GM23338 (cell line): ENCODE measurements at regions not wholly inside any gene's neighbourhood (a gene's known extent, or its start where the extent isn't known, plus 50 kb on each side); places are given as distances from the start of the nearest gene placed in this dataset.

Experiments
- ATAC-seq: fragments of 200-7000 bp; cut with Tn5 transposase; 3 replicates; pipeline ENCODE4 v1.9.1; 2020
- DNase-seq: peaks from one replicate; pipeline ENCODE4 v3.0.0-alpha.2; 2015; ENCODE audit warnings: low spot score
- H2AFZ ChIP-seq: fragments of 200-600 bp; sonication (generic); 2 replicates; pipeline ENCODE4 v1.8.0; 2016; ENCODE audit warnings: antibody characterized with exemption, mild to moderate bottlenecking, moderate library complexity
- H3F3A ChIP-seq: fragments of 200-600 bp; sonication (generic); replicated peaks from 2 replicates; pipeline ENCODE4 v1.8.0; 2017; ENCODE audit warnings: antibody characterized with exemption, mixed run types, low read depth
- H3K27ac ChIP-seq: fragments of 200-600 bp; sonication (generic); 2 replicates; pipeline ENCODE4 v1.6.1; 2016; ENCODE audit warnings: low read depth
- H3K27me3 ChIP-seq: fragments of 200-600 bp; sonication (generic); 2 replicates; pipeline ENCODE4 v1.8.0; 2016; ENCODE audit warnings: mild to moderate bottlenecking, mixed run types, moderate library complexity; ENCODE audit not compliant: insufficient read depth
- H3K36me3 ChIP-seq: fragments of 200-600 bp; sonication (generic); 2 replicates; pipeline ENCODE4 v1.8.0; 2016; ENCODE audit warnings: mild to moderate bottlenecking; ENCODE audit not compliant: insufficient read depth
- H3K4me1 ChIP-seq: fragments of 200-600 bp; sonication (generic); 2 replicates; pipeline ENCODE4 v1.8.0; 2016; ENCODE audit warnings: mild to moderate bottlenecking, moderate library complexity; ENCODE audit not compliant: insufficient read depth
- H3K4me2 ChIP-seq: fragments of 200-600 bp; sonication (generic); 2 replicates; pipeline ENCODE4 v1.7.1; 2017; ENCODE audit warnings: mixed run types
- H3K4me3 ChIP-seq: fragments of 200-600 bp; sonication (generic); 2 replicates; pipeline ENCODE4 v1.6.1; 2016; ENCODE audit warnings: mixed run types
- H3K79me2 ChIP-seq: fragments of 200-600 bp; sonication (generic); replicated peaks from 2 replicates; pipeline ENCODE4 v1.8.0; 2017; ENCODE audit warnings: mild to moderate bottlenecking; ENCODE audit not compliant: insufficient read depth
- H3K9me2 ChIP-seq: fragments of 200-600 bp; sonication (generic); 2 replicates; pipeline ENCODE4 v1.8.0; 2017; ENCODE audit not compliant: insufficient read depth
- H4K20me1 ChIP-seq: fragments of 200-600 bp; sonication (generic); replicated peaks from 2 replicates; pipeline ENCODE4 v1.8.0; 2017; ENCODE audit warnings: mild to moderate bottlenecking; ENCODE audit not compliant: insufficient read depth
- H3K27ac Mint-ChIP-seq: 2 replicates; pipeline ENCODE4 v1.8.0; 2020; ENCODE audit warnings: inconsistent platforms, mild to moderate bottlenecking, moderate library complexity, mixed read lengths
- H3K27me3 Mint-ChIP-seq: 3 replicates; pipeline ENCODE4 v1.8.0; 2022; ENCODE audit warnings: low read depth, mild to moderate bottlenecking, moderate library complexity, mixed read lengths, inconsistent platforms; ENCODE audit not compliant: insufficient read depth, poor library complexity
- H3K36me3 Mint-ChIP-seq: 3 replicates; pipeline ENCODE4 v1.8.0; 2021; ENCODE audit warnings: low read depth, mild to moderate bottlenecking, inconsistent platforms, moderate library complexity, mixed read lengths
- H3K4me1 Mint-ChIP-seq: 3 replicates; pipeline ENCODE4 v1.8.0; 2020; ENCODE audit warnings: mild to moderate bottlenecking, inconsistent platforms, mixed read lengths
- H3K4me3 Mint-ChIP-seq: 3 replicates; pipeline ENCODE4 v1.8.0; 2021; ENCODE audit warnings: moderate library complexity, mild to moderate bottlenecking, inconsistent platforms, mixed read lengths
- H3K9me3 Mint-ChIP-seq: 3 replicates; pipeline ENCODE4 v1.8.0; 2020; ENCODE audit warnings: moderate library complexity, mild to moderate bottlenecking, inconsistent platforms, mixed read lengths
- CREB1 ChIP-seq: fragments of 250-450 bp; sonication (Bioruptor Pico); IDR thresholded peaks from 2 replicates; pipeline ENCODE4 v1.5.0; 2020; ENCODE audit warnings: low read depth, mild to moderate bottlenecking, moderate library complexity
- CTCF ChIP-seq, 2 experiments: fragments of 200-600 bp in 1 of 2; sonication (generic) in 1 of 2; conservative IDR thresholded peaks; 2 replicates each; pipeline versions ENCODE4 v1.5.1 to v1.6.1; 2016 to 2017; ENCODE audit warnings: antibody characterized with exemption in 2 of 2, low read depth in 2 of 2, mild to moderate bottlenecking in 2 of 2, moderate library complexity in 1 of 2
- ETS1 ChIP-seq: IDR thresholded peaks from 2 replicates; pipeline ENCODE4 v1.6.1; 2016; ENCODE audit warnings: antibody characterized with exemption
- EZH2 ChIP-seq: fragments of 200-600 bp; sonication (generic); IDR thresholded peaks from one replicate; pipeline ENCODE4 v1.8.0; 2017; ENCODE audit warnings: antibody characterized with exemption, mild to moderate bottlenecking, low read depth; ENCODE audit not compliant: unreplicated experiment
- EZH2phosphoT487 ChIP-seq: fragments of 200-600 bp; sonication (generic); IDR thresholded peaks from one replicate; pipeline ENCODE4 v1.8.1; 2018; ENCODE audit warnings: antibody characterized with exemption; ENCODE audit not compliant: unreplicated experiment
- JUNB ChIP-seq: IDR thresholded peaks from one replicate; pipeline ENCODE4 v1.6.1; 2016; ENCODE audit warnings: antibody characterized with exemption; ENCODE audit not compliant: unreplicated experiment
- NANOG ChIP-seq: IDR thresholded peaks from 2 replicates; pipeline ENCODE4 v1.6.1; 2016; ENCODE audit warnings: antibody characterized with exemption, borderline replicate concordance
- REST ChIP-seq: IDR thresholded peaks from one replicate; pipeline ENCODE4 v1.6.1; 2018; ENCODE audit warnings: antibody characterized with exemption; ENCODE audit not compliant: unreplicated experiment
- STAT1 ChIP-seq: IDR thresholded peaks from one replicate; pipeline ENCODE4 v1.6.1; 2016; ENCODE audit warnings: antibody characterized with exemption; ENCODE audit not compliant: unreplicated experiment
- ZNF114 ChIP-seq: fragments of 250-450 bp; sonication (Bioruptor Pico); IDR thresholded peaks from 2 replicates; pipeline ENCODE4 v1.5.0; 2020; ENCODE audit warnings: mild to moderate bottlenecking, moderate library complexity
- ZNF331 ChIP-seq: fragments of 250-450 bp; sonication (Bioruptor Pico); IDR thresholded peaks from 2 replicates; pipeline ENCODE4 v1.5.0; 2020; ENCODE audit warnings: low read depth, mild to moderate bottlenecking, moderate library complexity
- ZNF462 ChIP-seq: fragments of 250-450 bp; sonication (Bioruptor Pico); IDR thresholded peaks from 2 replicates; pipeline ENCODE4 v1.5.0; 2020; ENCODE audit warnings: mild to moderate bottlenecking, moderate library complexity

- Mint-ChIP-seq H3K36me3 (no peaks in the 10 kb centered on the region), H3K4me3 (no peak overlapping the region), H3K27ac (no peak overlapping the region), H3K9me3 (no peaks in the 10 kb centered on the region), H3K27me3 (no peaks in the 10 kb centered on the region), H3K4me1 (peaks cover 6% of the 10 kb centered on the region)
- ATAC-seq = no peak
- H3K9me2 ChIP-seq = peaks cover 18% of the 10 kb centered on the region; the same call in 1 of the 2 replicates
- H3K27me3 ChIP-seq = no peaks in the 10 kb centered on the region
- DNase-seq = no peak
- no peaks in the 10 kb centered on the region for H3F3A ChIP-seq
- TF ChIP-seq CTCF (conservative IDR thresholded peaks at IDR 0.05; ENCODE audit: low read depth in 2 of 2) (no peak), STAT1 (no peak), CREB1 (no peak), ZNF114 (CRISPR knock-in tag) (no peak), ETS1 (no peak), ZNF462 (CRISPR knock-in tag) (no peak), NANOG (no peak), EZH2phosphoT487 (no peak), JUNB (no peak), ZNF331 (CRISPR knock-in tag) (no peak), EZH2 (no peak), REST (no peak)
- H3K4me1 ChIP-seq = peaks cover 4% of the 10 kb centered on the region; the same call in 1 of the 2 replicates
- no peak overlapping the region for H3K4me2 ChIP-seq
- H3K4me3 ChIP-seq = no peak overlapping the region
- H3K36me3 ChIP-seq = no peaks in the 10 kb centered on the region
- H2AFZ ChIP-seq = no peak overlapping the region
- H4K20me1 ChIP-seq = no peaks in the 10 kb centered on the region
- no peaks in the 10 kb centered on the region for H3K79me2 ChIP-seq
- no peak overlapping the region for H3K27ac ChIP-seq
Measured at GRCh38 chr2:12071318-12071717, 324.9 kb downstream of the LPIN1 start.
